Endodermal cell (in vitro differentiated cells): ENCODE measurements at regions not wholly inside any gene's neighbourhood (a gene's known extent, or its start where the extent isn't known, plus 50 kb on each side); places are given as distances from the start of the nearest gene placed in this dataset.

Experiments
- DNase-seq: peaks from one replicate; pipeline ENCODE4 v3.0.0-alpha.2; 2017
- H3K27ac ChIP-seq: 2 replicates; pipeline ENCODE4 v1.5.1; 2013; ENCODE audit warnings: mild to moderate bottlenecking, low read depth, low read length, moderate library complexity
- H3K27me3 ChIP-seq: 2 replicates; pipeline ENCODE4 v1.6.1; 2013; ENCODE audit warnings: mild to moderate bottlenecking, low read length, moderate library complexity; ENCODE audit not compliant: insufficient read depth, control insufficient read depth, poor library complexity, severe bottlenecking
- H3K36me3 ChIP-seq: 2 replicates; pipeline ENCODE4 v1.7.0; 2013; ENCODE audit warnings: mild to moderate bottlenecking, low read length, moderate library complexity; ENCODE audit not compliant: control insufficient read depth, insufficient read depth
- H3K4me1 ChIP-seq: one replicate; pipeline ENCODE4 v1.7.0; 2013; ENCODE audit warnings: low read length; ENCODE audit not compliant: control insufficient read depth, insufficient read depth
- H3K4me3 ChIP-seq: 2 replicates; pipeline ENCODE4 v1.5.1; 2013; ENCODE audit warnings: mild to moderate bottlenecking, low read length, moderate library complexity
- H3K9ac ChIP-seq: 2 replicates; pipeline ENCODE4 v1.6.1; 2013; ENCODE audit warnings: mild to moderate bottlenecking, low read length, moderate library complexity; ENCODE audit not compliant: poor library complexity, severe bottlenecking; ENCODE audit errors: extremely low read depth
- H3K9me3 ChIP-seq: 2 replicates; pipeline ENCODE4 v1.6.1; 2013; ENCODE audit warnings: mild to moderate bottlenecking, low read length, moderate library complexity; ENCODE audit not compliant: control insufficient read depth
- H3K27ac Mint-ChIP-seq: 2 replicates; pipeline ENCODE4 v1.8.0; 2020; ENCODE audit warnings: mixed read lengths
- H3K27me3 Mint-ChIP-seq: 2 replicates; pipeline ENCODE4 v1.8.0; 2021; ENCODE audit warnings: mild to moderate bottlenecking, mixed read lengths; ENCODE audit not compliant: insufficient read depth
- H3K36me3 Mint-ChIP-seq: 2 replicates; pipeline ENCODE4 v1.8.0; 2020; ENCODE audit warnings: low read depth, mixed read lengths
- H3K4me1 Mint-ChIP-seq: 2 replicates; pipeline ENCODE4 v1.8.0; 2020; ENCODE audit warnings: mixed read lengths
- H3K4me3 Mint-ChIP-seq: 2 replicates; pipeline ENCODE4 v1.8.0; 2020; ENCODE audit warnings: mild to moderate bottlenecking, moderate library complexity, mixed read lengths
- H3K9me3 Mint-ChIP-seq: 2 replicates; pipeline ENCODE4 v1.8.0; 2020; ENCODE audit warnings: mild to moderate bottlenecking, mixed read lengths
- CTCF ChIP-seq: fragments of 200-600 bp; sonication (generic); conservative IDR thresholded peaks from 2 replicates; pipeline ENCODE4 v1.5.0; 2021; ENCODE audit warnings: antibody characterized with exemption, mild to moderate bottlenecking

- no peak overlapping the region for H3K4me3 Mint-ChIP-seq
- H3K36me3 Mint-ChIP-seq, result no peaks in the 10 kb centered on the region
- H3K4me1 ChIP-seq, result no peaks in the 10 kb centered on the region
- no peak overlapping the region for H3K9ac ChIP-seq
- H3K27me3 ChIP-seq, result peaks cover 27% of the 10 kb centered on the region
- TF ChIP-seq CTCF, result no peak
- H3K27ac Mint-ChIP-seq, result no peak overlapping the region
- no peak overlapping the region for H3K27ac ChIP-seq
- no peaks in the 10 kb centered on the region for H3K36me3 ChIP-seq
- H3K4me1 Mint-ChIP-seq, result no peaks in the 10 kb centered on the region
- H3K9me3 Mint-ChIP-seq, result peaks cover 3% of the 10 kb centered on the region
- H3K4me3 ChIP-seq, result no peak overlapping the region
- no peaks in the 10 kb centered on the region for H3K9me3 ChIP-seq
- peaks cover 23% of the 10 kb centered on the region for H3K27me3 Mint-ChIP-seq
- DNase-seq, result no peak
These were observed 270.8 kb upstream of the NT5C1B start for GRCh38 chr2:18860179-18860578.

- H3K4me3 ChIP-seq, result no peak overlapping the region
- H3K9ac ChIP-seq, result no peak overlapping the region
- TF ChIP-seq CTCF, result no peak
- Mint-ChIP-seq H3K36me3 (no peaks in the 10 kb centered on the region), H3K27me3 (peaks cover 29% of the 10 kb centered on the region), H3K27ac (no peak overlapping the region), H3K4me1 (no peaks in the 10 kb centered on the region), H3K9me3 (no peaks in the 10 kb centered on the region), H3K4me3 (no peak overlapping the region)
- no peaks in the 10 kb centered on the region for H3K4me1 ChIP-seq
- H3K36me3 ChIP-seq, result no peaks in the 10 kb centered on the region
- H3K27me3 ChIP-seq, result peaks cover 27% of the 10 kb centered on the region
- DNase-seq, result no peak
- no peak overlapping the region for H3K27ac ChIP-seq
- no peaks in the 10 kb centered on the region for H3K9me3 ChIP-seq
These were observed 267.4 kb upstream of the NT5C1B start for GRCh38 chr2:18856765-18857164.

- H3K4me3 ChIP-seq, result no peak overlapping the region
- H3K4me1 Mint-ChIP-seq, result peaks cover under 1% of the 10 kb centered on the region
- peak; percentile 76 for TF ChIP-seq CTCF
- H3K27me3 Mint-ChIP-seq, result peaks cover 24% of the 10 kb centered on the region
- no peak overlapping the region for H3K9ac ChIP-seq
- no peaks in the 10 kb centered on the region for H3K36me3 Mint-ChIP-seq
- no peaks in the 10 kb centered on the region for H3K4me1 ChIP-seq
- no peaks in the 10 kb centered on the region for H3K36me3 ChIP-seq
- no peaks in the 10 kb centered on the region for H3K9me3 ChIP-seq
- H3K27me3 ChIP-seq, result peaks cover 27% of the 10 kb centered on the region
- no peaks in the 10 kb centered on the region for H3K9me3 Mint-ChIP-seq
- no peak for DNase-seq
- H3K27ac ChIP-seq, result no peak overlapping the region
- no peak overlapping the region for H3K4me3 Mint-ChIP-seq
- no peak overlapping the region for H3K27ac Mint-ChIP-seq
These were observed 265.7 kb upstream of the NT5C1B start for GRCh38 chr2:18855027-18855426.
